ENCODE measurements at regions not wholly inside any gene's neighbourhood (a gene's known extent, or its start where the extent isn't known, plus 50 kb on each side); places are given as distances from the start of the nearest gene placed in this dataset.

- POLR2A ChIA-PET, result no interaction called here
- DNase-seq (no peak), ATAC-seq (ENCODE audit: low read depth) (no peak)
- Mint-ChIP-seq H3K36me3 (ENCODE audit: low read depth) (no peaks in the 10 kb centered on the region), H3K27ac (no peak overlapping the region), H3K4me1 (no peaks in the 10 kb centered on the region), H3K4me3 (no peak overlapping the region), H3K9me3 (peaks cover 2% of the 10 kb centered on the region), H3K27me3 (no peaks in the 10 kb centered on the region)
- CTCF ChIA-PET, result no interaction called here
- intact Hi-C loops (cut with micrococcal nuclease), result no loop called here
- no peak for TF ChIP-seq CTCF (IDR thresholded peaks at IDR 0.05)
These were observed 363.5 kb downstream of the SLCO4C1 start for GRCh38 chr5:101932599-101932998.

GRCh38 chr5:101929628-101930027 is 366.5 kb downstream of the SLCO4C1 start:
- H3K9me3 Mint-ChIP-seq, result no peaks in the 10 kb centered on the region
- intact Hi-C loops (cut with micrococcal nuclease), result no loop called here

GRCh38 chr5:101917166-101917565 is 378.9 kb downstream of the SLCO4C1 start:
- Mint-ChIP-seq H3K9me3 (no peaks in the 10 kb centered on the region), H3K4me1 (no peaks in the 10 kb centered on the region), H3K27me3 (no peaks in the 10 kb centered on the region), H3K27ac (no peak overlapping the region), H3K4me3 (no peak overlapping the region), H3K36me3 (ENCODE audit: low read depth) (no peaks in the 10 kb centered on the region)
- ChIA-PET CTCF (no interaction called here), POLR2A (no interaction called here)
- ATAC-seq (ENCODE audit: low read depth) (no peak), DNase-seq (no peak)
- no peak for TF ChIP-seq CTCF (IDR thresholded peaks at IDR 0.05)
- intact Hi-C loops (cut with micrococcal nuclease), result no loop called here

More at GRCh38 chr5:101929628-101930027, 366.5 kb downstream of the SLCO4C1 start:
- no peak for TF ChIP-seq CTCF (IDR thresholded peaks at IDR 0.05)
- no peak overlapping the region for H3K4me3 Mint-ChIP-seq
- DNase-seq (no peak), ATAC-seq (ENCODE audit: low read depth) (no peak)
- H3K4me1 Mint-ChIP-seq, result no peaks in the 10 kb centered on the region
- H3K27me3 Mint-ChIP-seq, result no peaks in the 10 kb centered on the region
- no peak overlapping the region for H3K27ac Mint-ChIP-seq
- ChIA-PET CTCF (no interaction called here), POLR2A (no interaction called here)
- H3K36me3 Mint-ChIP-seq (ENCODE audit: low read depth), result no peaks in the 10 kb centered on the region

- no peak for TF ChIP-seq CTCF (IDR thresholded peaks at IDR 0.05)
- Mint-ChIP-seq H3K27me3 (no peaks in the 10 kb centered on the region), H3K36me3 (ENCODE audit: low read depth) (no peaks in the 10 kb centered on the region), H3K4me1 (no peaks in the 10 kb centered on the region), H3K9me3 (no peaks in the 10 kb centered on the region), H3K4me3 (no peak overlapping the region), H3K27ac (no peak overlapping the region)
- intact Hi-C loops (cut with micrococcal nuclease), result no loop called here
- ChIA-PET POLR2A (no interaction called here), CTCF (interaction anchor here (0.6 kb wide), 1 partner anchor 822 kb away, joined by 3 read pairs; no protein-coding TSS in a partner anchor)
- no peak for DNase-seq
- no peak for ATAC-seq (ENCODE audit: low read depth)
These were observed 380.5 kb downstream of the SLCO4C1 start for GRCh38 chr5:101915554-101915953.

- ATAC-seq (ENCODE audit: low read depth) (no peak), DNase-seq (no peak)
- H3K4me3 Mint-ChIP-seq, result no peak overlapping the region
- H3K4me1 Mint-ChIP-seq, result no peaks in the 10 kb centered on the region
- H3K27me3 Mint-ChIP-seq, result no peaks in the 10 kb centered on the region
- no peaks in the 10 kb centered on the region for H3K9me3 Mint-ChIP-seq
- no peak for TF ChIP-seq CTCF (IDR thresholded peaks at IDR 0.05)
- H3K27ac Mint-ChIP-seq, result no peak overlapping the region
- intact Hi-C loops (cut with micrococcal nuclease), result no loop called here
- ChIA-PET CTCF (no interaction called here), POLR2A (no interaction called here)
- H3K36me3 Mint-ChIP-seq (ENCODE audit: low read depth), result no peaks in the 10 kb centered on the region
These were observed 391.3 kb downstream of the SLCO4C1 start for GRCh38 chr5:101904736-101905135.
